ENCODE measurements at regions not wholly inside any gene's neighbourhood (a gene's known extent, or its start where the extent isn't known, plus 50 kb on each side); places are given as distances from the start of the nearest gene placed in this dataset.

DNA sequence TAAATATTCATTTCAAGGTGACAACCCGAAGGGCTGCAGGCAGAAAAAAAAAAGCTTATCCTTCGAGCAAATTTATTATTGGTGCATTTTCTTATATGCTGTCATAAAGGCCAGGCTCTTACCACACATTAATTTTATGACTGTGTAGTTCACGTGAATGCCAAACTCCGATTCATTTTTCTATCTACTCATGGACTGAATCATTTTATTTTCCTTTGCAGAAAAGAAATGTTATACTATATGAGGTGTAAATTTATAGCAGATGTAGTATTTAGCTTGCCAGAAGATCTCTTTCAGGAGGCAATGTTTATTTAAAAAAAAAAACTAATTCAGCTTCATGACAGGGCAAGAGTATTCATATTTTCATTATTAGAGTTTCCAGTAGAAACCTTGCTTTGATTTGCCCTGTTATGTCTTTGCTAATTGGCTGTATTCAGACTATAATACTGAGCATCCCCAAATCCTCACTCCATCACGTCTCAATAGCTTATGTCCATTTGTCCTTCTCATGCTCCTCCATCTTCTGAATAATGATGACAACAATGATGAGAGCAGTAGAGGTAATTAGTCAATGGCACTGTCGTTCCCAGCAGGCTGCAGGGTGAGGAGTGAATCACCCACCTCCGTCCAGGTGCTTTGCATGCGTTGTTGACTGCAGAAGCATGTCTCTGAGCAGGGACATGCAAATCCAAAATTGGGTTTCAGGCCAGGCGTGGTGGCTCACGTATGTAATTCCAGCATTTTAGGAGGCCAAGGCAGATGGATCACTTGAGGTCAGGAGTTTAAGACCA is 101.1 kb upstream of the RAB12 start:
- Histone ChIP-seq H3K9ac (no peak overlapping the region), H2AFZ (replicated peaks) (no peak overlapping the region), H3K9me3 (ENCODE audit: low read depth) (no peaks in the 10 kb centered on the region), H3K36me3 (no peaks in the 10 kb centered on the region), H4K20me1 (ENCODE audit: low read depth) (no peaks in the 10 kb centered on the region), H3F3A (ENCODE audit: low read depth) (no peaks in the 10 kb centered on the region), H3K79me2 (ENCODE audit: low read depth) (no peaks in the 10 kb centered on the region), H3K27me3 (no peaks in the 10 kb centered on the region), H3K27ac (no peak overlapping the region), H3K4me1 (no peaks in the 10 kb centered on the region), H3K4me3 (no peak overlapping the region), H3K4me2 (no peak overlapping the region)
- Mint-ChIP-seq H3K27me3 (ENCODE audit: insufficient read depth, low read depth) (peaks cover 6% of the 10 kb centered on the region), H3K4me3 (no peak overlapping the region), H3K9me3 (peaks cover 3% of the 10 kb centered on the region), H3K36me3 (no peaks in the 10 kb centered on the region), H3K27ac (no peak overlapping the region), H3K4me1 (peaks cover 4% of the 10 kb centered on the region)
- TF ChIP-seq, protein P1, sequence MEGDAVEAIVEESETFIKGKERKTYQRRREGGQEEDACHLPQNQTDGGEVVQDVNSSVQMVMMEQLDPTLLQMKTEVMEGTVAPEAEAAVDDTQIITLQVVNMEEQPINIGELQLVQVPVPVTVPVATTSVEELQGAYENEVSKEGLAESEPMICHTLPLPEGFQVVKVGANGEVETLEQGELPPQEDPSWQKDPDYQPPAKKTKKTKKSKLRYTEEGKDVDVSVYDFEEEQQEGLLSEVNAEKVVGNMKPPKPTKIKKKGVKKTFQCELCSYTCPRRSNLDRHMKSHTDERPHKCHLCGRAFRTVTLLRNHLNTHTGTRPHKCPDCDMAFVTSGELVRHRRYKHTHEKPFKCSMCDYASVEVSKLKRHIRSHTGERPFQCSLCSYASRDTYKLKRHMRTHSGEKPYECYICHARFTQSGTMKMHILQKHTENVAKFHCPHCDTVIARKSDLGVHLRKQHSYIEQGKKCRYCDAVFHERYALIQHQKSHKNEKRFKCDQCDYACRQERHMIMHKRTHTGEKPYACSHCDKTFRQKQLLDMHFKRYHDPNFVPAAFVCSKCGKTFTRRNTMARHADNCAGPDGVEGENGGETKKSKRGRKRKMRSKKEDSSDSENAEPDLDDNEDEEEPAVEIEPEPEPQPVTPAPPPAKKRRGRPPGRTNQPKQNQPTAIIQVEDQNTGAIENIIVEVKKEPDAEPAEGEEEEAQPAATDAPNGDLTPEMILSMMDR (IDR thresholded peaks at IDR 0.05), result no peak
- no peak for TF ChIP-seq EZH2 (IDR thresholded peaks at IDR 0.05)
- no peak for TF ChIP-seq EZH2phosphoT487 (IDR thresholded peaks at IDR 0.05)
- no peak for DNase-seq (ENCODE audit: low spot score)

DNA sequence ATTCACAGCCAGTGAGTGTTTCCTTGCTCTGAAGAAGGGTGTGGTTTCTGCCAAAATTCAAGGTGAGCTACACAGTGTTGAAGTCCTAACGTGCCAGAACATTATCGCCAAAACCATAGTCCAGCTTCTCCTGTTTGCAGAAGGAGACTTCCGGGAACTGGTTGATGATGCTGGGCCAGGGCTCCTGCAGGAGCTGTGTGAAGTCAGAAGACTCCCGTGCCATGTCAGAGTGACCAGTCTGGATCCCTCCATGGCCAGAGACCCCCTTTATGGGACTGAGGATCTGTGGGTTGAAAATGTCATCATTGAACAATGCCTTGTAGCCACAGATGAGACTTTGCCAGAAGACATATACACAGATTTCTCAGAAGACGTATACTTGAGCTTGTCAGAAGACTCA is 96.0 kb upstream of the RAB12 start:
- H3K27me3 Mint-ChIP-seq (ENCODE audit: insufficient read depth, low read depth), result peaks cover 7% of the 10 kb centered on the region
- no peak overlapping the region for H3K4me2 ChIP-seq
- DNase-seq (ENCODE audit: low spot score), result no peak
- H3K4me3 Mint-ChIP-seq, result no peak overlapping the region
- H3K9me3 ChIP-seq (ENCODE audit: low read depth), result no peaks in the 10 kb centered on the region
- no peak overlapping the region for H3K27ac ChIP-seq
- TF ChIP-seq, protein P1 (IDR thresholded peaks at IDR 0.05), result no peak
- TF ChIP-seq EZH2 (IDR thresholded peaks at IDR 0.05), result no peak
- TF ChIP-seq EZH2phosphoT487 (IDR thresholded peaks at IDR 0.05), result no peak
- no peak overlapping the region for H3K9ac ChIP-seq
- H3K27ac Mint-ChIP-seq, result no peak overlapping the region
- no peaks in the 10 kb centered on the region for H4K20me1 ChIP-seq (ENCODE audit: low read depth)
- no peaks in the 10 kb centered on the region for H3K36me3 Mint-ChIP-seq
- H2AFZ ChIP-seq (replicated peaks), result no peak overlapping the region
- H3K4me3 ChIP-seq, result no peak overlapping the region
- no peaks in the 10 kb centered on the region for H3K79me2 ChIP-seq (ENCODE audit: low read depth)
- H3K36me3 ChIP-seq, result no peaks in the 10 kb centered on the region
- no peaks in the 10 kb centered on the region for H3K27me3 ChIP-seq
- no peaks in the 10 kb centered on the region for H3K4me1 Mint-ChIP-seq
- no peaks in the 10 kb centered on the region for H3F3A ChIP-seq (ENCODE audit: low read depth)
- no peaks in the 10 kb centered on the region for H3K9me3 Mint-ChIP-seq
- no peaks in the 10 kb centered on the region for H3K4me1 ChIP-seq

DNA sequence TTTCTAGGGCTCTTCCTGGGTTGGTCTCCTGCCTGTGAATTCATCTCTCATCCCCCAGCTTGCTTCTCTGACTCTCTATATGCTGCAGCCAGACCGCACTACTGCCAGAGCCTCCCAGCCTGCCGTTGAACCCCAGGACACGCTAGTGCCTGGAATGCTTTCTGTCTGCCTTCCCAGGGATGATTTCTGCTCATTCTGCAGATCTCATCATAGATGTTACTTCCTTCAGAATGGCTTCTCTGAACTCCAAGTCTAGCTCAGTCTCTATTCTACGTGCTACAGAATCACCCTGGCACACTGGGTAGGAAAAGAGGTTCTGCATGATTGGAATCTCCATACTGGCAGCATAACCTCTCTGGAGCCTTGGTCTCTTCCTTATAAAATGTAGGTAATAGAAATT is 94.8 kb upstream of the RAB12 start:
- no peaks in the 10 kb centered on the region for H3K4me1 ChIP-seq
- H3K9me3 ChIP-seq (ENCODE audit: low read depth), result no peaks in the 10 kb centered on the region
- TF ChIP-seq, protein P1 (IDR thresholded peaks at IDR 0.05), result no peak
- no peak for TF ChIP-seq EZH2 (IDR thresholded peaks at IDR 0.05)
- no peak for TF ChIP-seq EZH2phosphoT487 (IDR thresholded peaks at IDR 0.05)
- H3K4me3 Mint-ChIP-seq, result no peak overlapping the region
- H3K36me3 Mint-ChIP-seq, result no peaks in the 10 kb centered on the region
- H2AFZ ChIP-seq (replicated peaks), result no peak overlapping the region
- no peak overlapping the region for H3K4me2 ChIP-seq
- no peak for DNase-seq (ENCODE audit: low spot score)
- H3K36me3 ChIP-seq, result no peaks in the 10 kb centered on the region
- no peaks in the 10 kb centered on the region for H3F3A ChIP-seq (ENCODE audit: low read depth)
- H3K4me3 ChIP-seq, result no peak overlapping the region
- no peaks in the 10 kb centered on the region for H3K4me1 Mint-ChIP-seq
- no peak overlapping the region for H3K27ac ChIP-seq
- peaks cover 7% of the 10 kb centered on the region for H3K27me3 Mint-ChIP-seq (ENCODE audit: insufficient read depth, low read depth)
- H4K20me1 ChIP-seq (ENCODE audit: low read depth), result no peaks in the 10 kb centered on the region
- H3K9me3 Mint-ChIP-seq, result no peaks in the 10 kb centered on the region
- H3K27ac Mint-ChIP-seq, result no peak overlapping the region
- H3K27me3 ChIP-seq, result no peaks in the 10 kb centered on the region
- no peaks in the 10 kb centered on the region for H3K79me2 ChIP-seq (ENCODE audit: low read depth)
- H3K9ac ChIP-seq, result no peak overlapping the region

Data from neural progenitor cell (in vitro differentiated cells).